GM12874 (cell line): ENCODE measurements at regions not wholly inside any gene's neighbourhood (a gene's known extent, or its start where the extent isn't known, plus 50 kb on each side); places are given as distances from the start of the nearest gene placed in this dataset.

Experiments used
- CTCF ChIP-seq: IDR thresholded peaks from 2 replicates; pipeline ENCODE4 v1.5.1; 2011; ENCODE audit warnings: low read depth, mild to moderate bottlenecking, control low read depth, low read length, moderate library complexity; ENCODE audit not compliant: insufficient read depth

DNA sequence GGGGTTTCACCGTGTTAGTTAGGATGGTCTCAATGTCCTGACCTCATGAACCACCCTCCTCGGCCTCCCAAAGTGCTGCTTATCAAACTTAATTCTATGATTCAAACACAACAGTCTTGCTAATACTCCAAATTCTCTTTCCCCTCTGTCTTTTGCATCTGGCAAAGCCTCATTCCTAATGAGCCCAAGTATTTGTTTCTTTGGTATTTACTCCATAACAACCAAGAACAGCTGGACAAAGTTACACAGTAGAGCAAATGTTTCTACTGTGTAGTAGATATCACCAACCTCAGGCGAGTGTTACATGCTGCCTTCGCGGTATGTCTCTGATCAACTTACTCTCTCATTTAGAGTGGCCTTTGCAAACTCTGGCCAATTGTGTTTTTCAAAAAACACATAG is 195.8 kb upstream of the KCNN2 start:
- no peak for TF ChIP-seq CTCF

- TF ChIP-seq CTCF, result no peak
Measured at GRCh38 chr5:114174131-114174530, 187.7 kb upstream of the KCNN2 start.

- TF ChIP-seq CTCF, result no peak
Measured at GRCh38 chr5:114174837-114175236, 187.0 kb upstream of the KCNN2 start.

DNA sequence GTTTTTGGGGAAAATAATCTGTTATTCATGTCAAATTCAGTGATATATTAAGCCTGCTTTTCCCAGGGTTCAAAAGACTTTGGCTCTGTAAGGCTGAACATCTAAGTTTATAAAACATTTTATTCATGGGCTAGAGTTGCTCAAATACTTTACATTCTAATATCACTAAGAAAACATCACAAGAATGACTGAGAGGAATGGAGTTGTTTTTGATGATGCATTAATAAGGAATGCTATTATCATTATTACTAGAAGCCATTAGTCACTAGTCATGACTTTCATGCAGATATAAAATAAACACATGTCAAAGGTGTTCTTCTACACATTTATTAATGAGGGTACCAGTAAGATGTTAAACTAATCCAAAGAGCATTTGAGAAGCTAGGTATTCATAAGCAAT is 185.5 kb upstream of the KCNN2 start:
- no peak for TF ChIP-seq CTCF

- no peak for TF ChIP-seq CTCF
Measured at GRCh38 chr5:114179134-114179533, 182.7 kb upstream of the KCNN2 start.

GRCh38 chr5:114184006-114184405 is 177.9 kb upstream of the KCNN2 start:
- no peak for TF ChIP-seq CTCF

- TF ChIP-seq CTCF, result no peak
Measured at GRCh38 chr5:114185274-114185673, 176.6 kb upstream of the KCNN2 start.

DNA sequence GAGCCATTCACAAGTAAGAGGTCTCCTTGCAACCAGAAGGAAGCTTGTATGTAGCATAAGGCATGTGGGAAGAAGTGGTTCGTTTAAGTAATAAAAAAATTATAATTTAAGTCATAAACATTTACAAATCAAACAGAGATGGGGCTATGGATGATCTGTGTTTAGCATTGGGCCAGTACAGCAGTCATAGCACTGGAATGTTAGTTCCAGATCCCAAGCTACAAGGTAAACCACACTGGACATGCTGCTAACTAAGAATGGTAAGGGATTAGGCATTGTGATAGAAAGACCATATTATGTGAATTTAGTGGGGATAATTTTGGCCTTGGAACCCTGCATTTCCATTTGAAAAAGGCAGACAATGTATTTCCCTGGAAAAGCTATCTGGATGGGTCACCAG is 170.4 kb upstream of the KCNN2 start:
- no peak for TF ChIP-seq CTCF
